AG04450 (cell line): ENCODE measurements at regions not wholly inside any gene's neighbourhood (a gene's known extent, or its start where the extent isn't known, plus 50 kb on each side); places are given as distances from the start of the nearest gene placed in this dataset.

ENCODE experiments used
- CTCF ChIA-PET: fragments of 300-600, 350-600 bp; formaldehyde crosslinking; extraction: SDS; loops from one replicate; lab custom pipeline; 2022; ENCODE audit warnings: antibody characterized with exemption, inconsistent platforms; lab: Charles Lee
- POLR2A ChIA-PET: fragments of 350-600 bp; formaldehyde crosslinking; extraction: SDS; loops from one replicate; lab custom pipeline; 2021; ENCODE audit warnings: antibody characterized with exemption, inconsistent platforms; lab: Yijun Ruan, JAX
- DNase-seq: peaks from one replicate; pipeline ENCODE4 v3.0.0-alpha.2; 2011; ENCODE audit warnings: low read depth, low spot score
- H3K27ac ChIP-seq: one replicate; pipeline ENCODE4 v1.5.1; 2012; ENCODE audit warnings: low read depth, low read length, control low read depth
- H3K27me3 ChIP-seq: one replicate; pipeline ENCODE4 v1.6.0; 2012; ENCODE audit warnings: low read length; ENCODE audit not compliant: control insufficient read depth, insufficient read depth
- H3K4me3 ChIP-seq: 2 replicates; pipeline ENCODE4 v1.5.1; 2011; ENCODE audit warnings: mild to moderate bottlenecking, low read depth, low read length, control low read depth
- H3K9me3 ChIP-seq: 2 replicates; pipeline ENCODE4 v1.5.1; 2012; ENCODE audit warnings: low read length; ENCODE audit not compliant: control insufficient read depth, insufficient read depth
- CTCF ChIP-seq: IDR thresholded peaks from 2 replicates; pipeline ENCODE4 v1.5.1; 2011; ENCODE audit warnings: low read depth, low read length, control low read depth, inconsistent platforms

GRCh38 chr7:142357953-142358520 lies 100.2 kb upstream of the PRSS58 start:
- Histone ChIP-seq H3K27me3 (no peaks in the 10 kb centered on the region), H3K27ac (no peak overlapping the region), H3K9me3 (peaks cover 5% of the 10 kb centered on the region; the same call in 1 of the 2 replicates), H3K4me3 (no peak overlapping the region)
- CTCF ChIA-PET: interaction anchor here (0.6 to 3.9 kb wide), 23 partner anchors 11 to 453 kb away, joined by 3 to 29 read pairs (median 4); no protein-coding TSS in a partner anchor
- peak; percentile 54 for DNase-seq
- peak; percentile 83 for TF ChIP-seq CTCF
- POLR2A ChIA-PET: no interaction called here

- ChIA-PET POLR2A (no interaction called here), CTCF (interaction anchor here (0.8 to 3.5 kb wide), 6 partner anchors 9 to 160 kb away, joined by 3 to 29 read pairs (median 4); no protein-coding TSS in a partner anchor)
- H3K9me3 ChIP-seq: peaks cover 8% of the 10 kb centered on the region; the same call in 1 of the 2 replicates
- H3K27me3 ChIP-seq: peaks cover under 1% of the 10 kb centered on the region
- no peak for TF ChIP-seq CTCF
- H3K27ac ChIP-seq: no peak overlapping the region
- H3K4me3 ChIP-seq: no peak overlapping the region
- no peak for DNase-seq
Observed at GRCh38 chr7:142356166-142356565, 98.3 kb upstream of the PRSS58 start.

GRCh38 chr7:142355328-142355727 lies 97.5 kb upstream of the PRSS58 start:
- no peak for TF ChIP-seq CTCF
- Histone ChIP-seq H3K27ac (no peak overlapping the region), H3K4me3 (no peak overlapping the region), H3K9me3 (0 out of 2 replicates have a peak, but pooled peaks cover 6% of the 10 kb centered on the region), H3K27me3 (peaks cover 4% of the 10 kb centered on the region)
- POLR2A ChIA-PET: no interaction called here
- CTCF ChIA-PET: interaction anchor here (1.0 to 3.5 kb wide), 5 partner anchors 15 to 128 kb away, joined by 3 to 29 read pairs (median 4); no protein-coding TSS in a partner anchor
- peak; percentile 4 for DNase-seq

GRCh38 chr7:142353147-142354060 lies 95.5 kb upstream of the PRSS58 start:
- TF ChIP-seq CTCF: no peak
- Histone ChIP-seq H3K9me3 (peaks cover 15% of the 10 kb centered on the region), H3K27me3 (peaks cover 4% of the 10 kb centered on the region), H3K27ac (no peak overlapping the region), H3K4me3 (no peak overlapping the region)
- POLR2A ChIA-PET: no interaction called here
- DNase-seq: no peak
- CTCF ChIA-PET: interaction anchor here (0.6 to 1.3 kb wide), 2 partner anchors 54 to 182 kb away, joined by 4 to 5 read pairs; no protein-coding TSS in a partner anchor
